ENCODE measurements at regions not wholly inside any gene's neighbourhood (a gene's known extent, or its start where the extent isn't known, plus 50 kb on each side); places are given as distances from the start of the nearest gene placed in this dataset.

GRCh38 chr18:28588884-28589549, 412.1 kb upstream of the CDH2 start:
- no peak overlapping the region for H3K9ac ChIP-seq
- Mint-ChIP-seq H3K27me3 (ENCODE audit: insufficient read depth, low read depth) (peaks cover 2% of the 10 kb centered on the region), H3K9me3 (no peaks in the 10 kb centered on the region), H3K36me3 (no peaks in the 10 kb centered on the region), H3K4me1 (peaks cover 5% of the 10 kb centered on the region), H3K27ac (no peak overlapping the region), H3K4me3 (no peak overlapping the region)
- no peaks in the 10 kb centered on the region for H3K27me3 ChIP-seq
- H3K79me2 ChIP-seq (ENCODE audit: low read depth): no peaks in the 10 kb centered on the region
- TF ChIP-seq EZH2 (IDR thresholded peaks at IDR 0.05): no peak
- TF ChIP-seq EZH2phosphoT487 (IDR thresholded peaks at IDR 0.05): no peak
- no peak for TF ChIP-seq CTCF (IDR thresholded peaks at IDR 0.05)
- no peak overlapping the region for H2AFZ ChIP-seq (replicated peaks)
- H3K4me1 ChIP-seq: peaks cover 12% of the 10 kb centered on the region
- no peak for DNase-seq (ENCODE audit: low spot score)
- H3K4me2 ChIP-seq: no peak overlapping the region
- H4K20me1 ChIP-seq (ENCODE audit: low read depth): no peaks in the 10 kb centered on the region
- H3F3A ChIP-seq (ENCODE audit: low read depth): no peaks in the 10 kb centered on the region
- no peak overlapping the region for H3K27ac ChIP-seq
- no peaks in the 10 kb centered on the region for H3K36me3 ChIP-seq
- no peak overlapping the region for H3K4me3 ChIP-seq
- no peaks in the 10 kb centered on the region for H3K9me3 ChIP-seq (ENCODE audit: low read depth)

GRCh38 chr18:28584731-28585130, 407.8 kb upstream of the CDH2 start:
- Histone ChIP-seq H2AFZ (replicated peaks) (peak overlapping the region; percentile 81), H3K4me3 (no peak overlapping the region), H3K27ac (no peak overlapping the region), H4K20me1 (ENCODE audit: low read depth) (no peaks in the 10 kb centered on the region), H3K4me1 (peaks cover 26% of the 10 kb centered on the region), H3F3A (ENCODE audit: low read depth) (peaks cover 18% of the 10 kb centered on the region), H3K4me2 (peak overlapping the region; percentile 30), H3K79me2 (ENCODE audit: low read depth) (no peaks in the 10 kb centered on the region), H3K9me3 (ENCODE audit: low read depth) (no peaks in the 10 kb centered on the region), H3K36me3 (no peaks in the 10 kb centered on the region), H3K27me3 (no peaks in the 10 kb centered on the region), H3K9ac (no peak overlapping the region)
- no peak overlapping the region for H3K27ac Mint-ChIP-seq
- H3K4me3 Mint-ChIP-seq: no peak overlapping the region
- no peaks in the 10 kb centered on the region for H3K27me3 Mint-ChIP-seq (ENCODE audit: insufficient read depth, low read depth)
- TF ChIP-seq CTCF (IDR thresholded peaks at IDR 0.05) (no peak), EZH2phosphoT487 (IDR thresholded peaks at IDR 0.05) (no peak), EZH2 (IDR thresholded peaks at IDR 0.05) (no peak)
- no peaks in the 10 kb centered on the region for H3K36me3 Mint-ChIP-seq
- peak; percentile 53 for DNase-seq (ENCODE audit: low spot score)
- no peaks in the 10 kb centered on the region for H3K9me3 Mint-ChIP-seq
- H3K4me1 Mint-ChIP-seq: peaks cover 24% of the 10 kb centered on the region

- Mint-ChIP-seq H3K9me3 (no peaks in the 10 kb centered on the region), H3K4me1 (peaks cover 24% of the 10 kb centered on the region), H3K36me3 (no peaks in the 10 kb centered on the region), H3K27ac (no peak overlapping the region), H3K27me3 (ENCODE audit: insufficient read depth, low read depth) (no peaks in the 10 kb centered on the region), H3K4me3 (no peak overlapping the region)
- Histone ChIP-seq H4K20me1 (ENCODE audit: low read depth) (no peaks in the 10 kb centered on the region), H3K9me3 (ENCODE audit: low read depth) (no peaks in the 10 kb centered on the region), H3K36me3 (no peaks in the 10 kb centered on the region), H3F3A (ENCODE audit: low read depth) (peaks cover 18% of the 10 kb centered on the region), H3K4me2 (no peak overlapping the region), H3K4me3 (no peak overlapping the region), H2AFZ (replicated peaks) (no peak overlapping the region), H3K79me2 (ENCODE audit: low read depth) (no peaks in the 10 kb centered on the region), H3K27me3 (no peaks in the 10 kb centered on the region), H3K27ac (no peak overlapping the region), H3K9ac (no peak overlapping the region), H3K4me1 (peaks cover 26% of the 10 kb centered on the region)
- DNase-seq (ENCODE audit: low spot score): no peak
- TF ChIP-seq EZH2 (IDR thresholded peaks at IDR 0.05) (no peak), EZH2phosphoT487 (IDR thresholded peaks at IDR 0.05) (no peak), CTCF (IDR thresholded peaks at IDR 0.05) (no peak)
These were observed 405.8 kb upstream of the CDH2 start for GRCh38 chr18:28582724-28583123.
